ENCODE measurements at regions not wholly inside any gene's neighbourhood (a gene's known extent, or its start where the extent isn't known, plus 50 kb on each side); places are given as distances from the start of the nearest gene placed in this dataset.

DNA sequence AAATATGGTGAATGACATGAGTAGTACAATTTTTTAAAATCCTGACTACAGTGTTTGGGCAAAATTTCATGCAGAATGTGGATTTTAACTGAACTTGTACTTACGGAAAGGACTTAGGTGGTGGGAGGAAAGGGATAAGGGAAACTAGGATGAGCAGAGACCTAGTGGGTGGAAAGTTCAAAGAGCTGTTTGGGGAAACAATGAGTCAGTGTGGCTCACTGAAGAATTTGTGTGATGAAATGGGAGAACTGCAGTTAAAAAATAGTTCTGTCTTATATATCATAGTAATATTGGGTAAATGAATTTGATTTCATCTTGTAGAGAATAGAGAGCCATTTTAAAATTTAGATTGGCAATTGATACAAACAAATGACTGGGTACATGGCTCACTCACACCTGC, 220.1 kb upstream of the CTAGE1 start:
- no peak overlapping the region for H3K27ac ChIP-seq
- TF ChIP-seq, protein P1, sequence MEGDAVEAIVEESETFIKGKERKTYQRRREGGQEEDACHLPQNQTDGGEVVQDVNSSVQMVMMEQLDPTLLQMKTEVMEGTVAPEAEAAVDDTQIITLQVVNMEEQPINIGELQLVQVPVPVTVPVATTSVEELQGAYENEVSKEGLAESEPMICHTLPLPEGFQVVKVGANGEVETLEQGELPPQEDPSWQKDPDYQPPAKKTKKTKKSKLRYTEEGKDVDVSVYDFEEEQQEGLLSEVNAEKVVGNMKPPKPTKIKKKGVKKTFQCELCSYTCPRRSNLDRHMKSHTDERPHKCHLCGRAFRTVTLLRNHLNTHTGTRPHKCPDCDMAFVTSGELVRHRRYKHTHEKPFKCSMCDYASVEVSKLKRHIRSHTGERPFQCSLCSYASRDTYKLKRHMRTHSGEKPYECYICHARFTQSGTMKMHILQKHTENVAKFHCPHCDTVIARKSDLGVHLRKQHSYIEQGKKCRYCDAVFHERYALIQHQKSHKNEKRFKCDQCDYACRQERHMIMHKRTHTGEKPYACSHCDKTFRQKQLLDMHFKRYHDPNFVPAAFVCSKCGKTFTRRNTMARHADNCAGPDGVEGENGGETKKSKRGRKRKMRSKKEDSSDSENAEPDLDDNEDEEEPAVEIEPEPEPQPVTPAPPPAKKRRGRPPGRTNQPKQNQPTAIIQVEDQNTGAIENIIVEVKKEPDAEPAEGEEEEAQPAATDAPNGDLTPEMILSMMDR (conservative IDR thresholded peaks at IDR 0.05): no peak

DNA sequence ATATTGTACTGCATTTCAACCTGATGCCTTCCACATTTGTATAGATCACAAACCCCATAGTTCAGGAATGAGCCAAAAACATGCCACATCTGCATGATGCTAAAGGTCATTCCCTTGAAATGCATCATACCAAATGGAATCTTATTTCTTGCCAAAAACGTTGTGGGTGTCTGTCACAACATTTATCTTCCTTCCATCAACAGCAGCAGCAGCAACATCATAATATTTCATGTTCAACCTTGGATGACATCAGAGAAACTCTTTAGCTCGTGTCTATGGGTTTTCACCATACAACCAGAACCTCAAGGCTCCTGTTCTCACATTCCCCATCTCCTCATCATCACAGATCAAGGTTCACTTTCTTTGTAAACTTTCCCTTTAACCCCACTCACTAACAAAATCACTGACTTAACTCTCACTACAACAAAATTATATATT, 221.3 kb upstream of the CTAGE1 start:
- TF ChIP-seq, protein P1 (conservative IDR thresholded peaks at IDR 0.05): no peak
- H3K27ac ChIP-seq: no peak overlapping the region

DNA sequence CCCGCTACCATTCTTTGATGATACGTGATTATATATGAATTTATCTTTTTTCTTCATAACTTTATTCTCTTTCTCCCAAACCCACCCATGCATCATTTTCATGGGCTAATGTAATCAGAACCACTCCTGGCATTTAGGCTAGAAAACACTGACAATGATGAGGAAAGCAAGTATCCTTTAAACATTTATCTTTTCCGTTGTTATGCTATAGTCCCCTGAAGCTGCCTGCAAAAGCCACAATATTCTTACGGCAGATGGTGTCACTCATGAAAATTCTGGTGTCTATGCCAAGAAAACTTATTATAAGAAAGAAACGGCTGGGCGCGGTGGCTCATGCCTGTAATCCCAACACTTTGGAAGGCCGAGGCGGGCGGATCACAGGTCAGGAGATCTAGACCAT, 221.8 kb upstream of the CTAGE1 start:
- TF ChIP-seq, protein P1 (conservative IDR thresholded peaks at IDR 0.05): no peak
- H3K27ac ChIP-seq: no peak overlapping the region

DNA sequence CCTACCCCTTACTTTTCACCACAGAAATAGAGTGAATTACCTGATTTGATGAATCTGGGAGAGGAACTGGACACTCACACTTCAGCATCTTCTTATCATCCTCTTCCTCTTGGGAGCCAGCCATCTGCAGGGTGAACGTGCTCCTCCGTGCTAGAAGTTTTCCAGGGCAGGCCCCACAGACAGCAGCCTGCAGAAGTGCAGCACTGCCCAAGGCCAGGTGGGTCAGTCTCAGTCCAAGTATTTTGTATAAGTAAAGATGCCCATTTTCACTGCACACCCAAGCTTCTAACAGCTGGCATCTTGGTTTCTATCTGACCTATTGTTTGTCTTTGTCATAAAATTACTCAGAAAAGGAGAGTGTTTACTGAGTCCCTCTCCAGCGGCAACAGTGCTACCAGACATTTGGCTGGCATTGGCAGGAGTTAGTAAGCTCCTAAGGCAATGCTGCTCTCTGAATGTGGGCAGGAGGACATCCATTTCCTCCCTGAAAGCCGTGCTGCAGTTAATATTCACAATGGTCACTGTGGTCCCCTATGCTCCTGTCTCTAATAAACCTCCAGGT, 222.6 kb upstream of the CTAGE1 start:
- TF ChIP-seq, protein P1 (conservative IDR thresholded peaks at IDR 0.05): no peak
- H3K27ac ChIP-seq: peak overlapping the region; percentile 45

DNA sequence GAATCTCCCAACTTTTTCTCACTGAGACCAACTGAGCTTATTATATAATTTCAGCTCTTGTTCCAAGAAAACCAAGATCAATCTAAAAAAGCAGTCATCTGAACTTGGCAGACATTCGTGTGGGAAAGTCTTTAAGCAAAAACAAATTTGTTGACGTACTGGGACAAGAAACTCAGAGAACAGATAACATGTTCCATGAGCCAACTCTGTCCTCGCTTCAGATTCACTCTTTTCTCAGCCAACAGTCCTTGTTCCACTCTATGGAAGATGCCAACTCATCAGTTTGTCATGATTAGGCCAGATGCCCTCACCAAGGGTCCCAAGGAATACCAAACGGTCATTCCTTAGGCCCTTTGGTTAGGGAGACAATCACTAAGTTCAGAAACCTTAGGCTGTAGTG, 224.2 kb upstream of the CTAGE1 start:
- H3K27ac ChIP-seq: no peak overlapping the region
- TF ChIP-seq, protein P1 (conservative IDR thresholded peaks at IDR 0.05): no peak

DNA sequence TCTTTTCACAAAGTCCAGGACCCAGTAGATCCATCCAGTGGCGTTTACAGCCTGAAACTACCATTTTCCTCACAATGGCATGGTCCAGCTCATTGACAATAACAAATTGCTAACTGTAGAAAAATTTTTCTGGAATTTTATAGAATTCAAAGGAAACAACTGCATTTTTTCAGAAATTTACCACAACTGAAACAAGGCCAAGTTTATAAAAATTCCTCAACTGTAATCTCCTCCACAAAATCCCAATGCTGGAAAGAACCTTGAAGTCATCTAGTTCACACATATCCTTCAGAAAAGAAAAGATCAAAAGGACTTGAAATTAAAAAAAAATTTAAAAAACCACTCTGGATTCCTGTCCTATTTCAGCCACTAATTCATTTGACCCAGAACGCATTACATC, 226.0 kb upstream of the CTAGE1 start:
- H3K27ac ChIP-seq: no peak overlapping the region
- TF ChIP-seq, protein P1 (conservative IDR thresholded peaks at IDR 0.05): no peak

DNA sequence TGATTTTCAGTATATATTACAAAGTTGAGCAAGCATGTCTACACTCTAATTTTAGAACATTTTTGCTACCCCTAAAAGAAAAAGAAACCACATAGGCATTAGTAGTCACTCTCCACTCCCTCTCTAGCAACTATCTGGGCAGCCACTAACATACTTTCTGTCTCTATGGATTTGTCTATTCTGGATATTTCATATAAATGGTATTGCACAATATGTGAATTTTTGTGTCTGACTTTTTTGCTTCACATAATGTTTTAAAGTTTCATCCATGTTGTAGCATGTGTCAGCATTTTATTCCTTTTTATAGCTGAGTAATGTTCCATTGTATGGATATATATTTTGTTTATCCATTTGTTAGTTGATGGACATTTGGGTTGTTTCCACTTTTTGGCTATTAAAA, 232.5 kb upstream of the CTAGE1 start:
- H3K27ac ChIP-seq: no peak overlapping the region
- TF ChIP-seq, protein P1 (conservative IDR thresholded peaks at IDR 0.05): no peak

Measured in VCaP (cell line).